KBM-7 (cell line): ENCODE measurements at regions not wholly inside any gene's neighbourhood (a gene's known extent, or its start where the extent isn't known, plus 50 kb on each side); places are given as distances from the start of the nearest gene placed in this dataset.
A peak's percentile ranks its signal among the peaks of the same experiment; 100 is the strongest.

Source experiments
- DNase-seq: peaks from one replicate; pipeline ENCODE4 v3.0.0-alpha.2; 2015
- in situ Hi-C: fragments of 300-500 bp; cut with MboI; formaldehyde crosslinking; loops from 2 replicates; pipeline ENCODE4 v1.14.3; 2020; ENCODE audit warnings: low sequenced_read_pairs, low pct_unique_long_range_greater_than_20kb, mixed read lengths

DNA sequence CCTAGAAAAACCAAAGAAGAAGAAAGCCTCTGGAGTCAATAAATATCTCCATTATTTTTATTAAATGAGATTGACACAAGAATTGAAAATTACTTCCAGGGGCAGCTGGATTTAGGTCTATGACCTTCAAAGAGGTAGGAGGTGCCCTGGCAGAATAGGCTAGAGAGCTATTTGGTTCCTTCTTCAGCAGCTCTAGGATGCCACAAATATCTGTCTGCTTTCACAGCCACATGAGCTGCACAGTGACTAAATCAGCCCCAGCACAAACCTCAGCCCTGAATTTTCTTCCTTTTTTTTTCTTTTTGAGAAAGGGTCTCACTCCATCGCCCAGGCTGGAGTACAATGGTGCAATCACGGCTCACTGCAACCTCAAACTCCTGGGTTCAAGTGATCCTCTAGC lies 223.5 kb downstream of the ABHD5 start:
- in situ Hi-C loops = no loop called here
- DNase-seq = no peak

DNA sequence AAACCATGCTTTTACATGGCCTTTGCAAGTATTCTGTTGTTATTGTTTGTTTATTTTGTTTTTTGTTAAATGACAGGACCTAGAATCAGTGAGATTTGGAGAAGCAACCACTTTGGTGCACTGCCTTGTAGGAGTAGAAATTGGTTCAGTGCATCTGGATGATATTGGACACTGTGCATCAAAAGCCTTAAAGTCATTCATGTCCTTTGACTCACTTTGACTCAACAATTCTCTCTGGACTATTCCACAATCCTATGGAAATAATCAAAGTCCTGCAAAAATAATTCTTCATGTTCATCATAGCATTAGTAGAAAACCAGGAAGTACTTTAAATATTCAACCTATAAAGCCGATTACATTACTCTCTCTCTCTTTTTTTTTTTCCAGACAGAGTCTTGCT lies 224.8 kb downstream of the ABHD5 start:
- in situ Hi-C loops = no loop called here

GRCh38 chr3:43917361-43917760 lies 226.6 kb downstream of the ABHD5 start:
- in situ Hi-C loops = no loop called here
- no peak for DNase-seq

More for the DNA sequence above, 224.8 kb downstream of the ABHD5 start:
- DNase-seq = no peak

DNA sequence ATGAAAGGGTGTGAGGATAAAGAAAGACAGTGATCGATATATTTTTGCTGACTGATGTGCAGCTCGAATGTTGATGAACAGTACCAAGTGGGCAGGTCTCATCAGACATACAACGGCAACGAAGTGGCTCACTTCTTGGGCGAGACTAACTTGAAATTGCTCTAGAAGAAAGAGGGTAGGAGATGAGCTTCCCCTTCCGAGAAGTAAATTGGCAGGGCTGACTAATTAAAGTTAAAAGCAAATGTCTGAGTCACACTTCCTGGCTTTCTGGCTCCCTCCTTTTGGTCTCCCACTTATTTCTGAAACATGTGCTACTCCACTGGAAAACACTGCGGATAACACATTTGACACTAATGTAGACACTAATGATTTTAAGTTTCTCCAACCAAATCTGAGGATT lies 228.3 kb downstream of the ABHD5 start:
- in situ Hi-C loops = no loop called here
- DNase-seq = peak; percentile 54

DNA sequence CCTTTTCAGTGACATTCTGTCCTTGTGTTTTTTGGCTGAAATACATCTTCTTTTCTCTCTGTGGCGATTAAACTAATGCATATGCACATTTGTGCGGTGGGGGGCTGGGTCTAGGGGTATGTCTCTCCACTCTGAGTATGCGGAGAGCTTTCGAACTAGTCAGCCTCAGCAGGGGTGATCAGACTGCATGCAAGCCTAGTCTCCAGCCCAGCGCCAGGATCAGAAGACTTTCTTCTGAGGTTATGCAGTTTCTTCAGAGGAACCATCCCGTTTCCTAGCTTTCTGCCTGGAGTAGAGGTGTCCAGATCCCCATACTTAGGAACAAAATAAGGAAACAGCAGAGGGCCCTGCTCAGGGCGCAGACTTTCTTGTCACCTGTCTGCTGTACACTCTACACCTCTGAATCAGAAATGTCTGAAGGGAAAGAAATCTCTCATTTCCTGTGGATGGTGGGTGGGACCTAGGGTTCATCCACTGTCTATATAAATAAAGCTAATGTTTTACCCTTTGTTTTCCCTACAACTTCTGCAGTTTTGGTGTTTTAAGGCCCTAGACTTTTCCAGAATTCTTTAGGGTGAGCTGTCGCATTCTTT lies 230.4 kb downstream of the ABHD5 start:
- in situ Hi-C loops = no loop called here

DNA sequence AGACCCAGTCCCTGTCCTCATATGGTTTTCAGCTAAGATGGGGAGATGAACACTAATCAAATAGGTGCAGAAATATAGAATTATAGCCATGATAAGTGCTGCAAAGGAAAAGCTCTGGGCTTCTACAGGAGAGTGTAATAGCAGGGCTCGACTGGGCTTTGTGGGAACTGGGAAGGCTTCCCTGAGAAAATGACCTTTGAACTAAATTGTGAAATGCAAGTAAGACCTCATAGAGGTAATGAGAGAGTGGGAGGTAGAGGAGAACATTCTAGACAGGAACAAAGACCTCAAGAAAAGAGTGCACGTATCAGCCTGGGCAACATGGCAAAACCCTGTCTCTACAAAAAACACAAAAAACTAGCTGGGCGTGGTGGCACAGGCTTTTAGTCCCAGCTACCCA lies 231.6 kb downstream of the ABHD5 start:
- in situ Hi-C loops = no loop called here

More for the DNA sequence above, 230.4 kb downstream of the ABHD5 start:
- DNase-seq = no peak

DNA sequence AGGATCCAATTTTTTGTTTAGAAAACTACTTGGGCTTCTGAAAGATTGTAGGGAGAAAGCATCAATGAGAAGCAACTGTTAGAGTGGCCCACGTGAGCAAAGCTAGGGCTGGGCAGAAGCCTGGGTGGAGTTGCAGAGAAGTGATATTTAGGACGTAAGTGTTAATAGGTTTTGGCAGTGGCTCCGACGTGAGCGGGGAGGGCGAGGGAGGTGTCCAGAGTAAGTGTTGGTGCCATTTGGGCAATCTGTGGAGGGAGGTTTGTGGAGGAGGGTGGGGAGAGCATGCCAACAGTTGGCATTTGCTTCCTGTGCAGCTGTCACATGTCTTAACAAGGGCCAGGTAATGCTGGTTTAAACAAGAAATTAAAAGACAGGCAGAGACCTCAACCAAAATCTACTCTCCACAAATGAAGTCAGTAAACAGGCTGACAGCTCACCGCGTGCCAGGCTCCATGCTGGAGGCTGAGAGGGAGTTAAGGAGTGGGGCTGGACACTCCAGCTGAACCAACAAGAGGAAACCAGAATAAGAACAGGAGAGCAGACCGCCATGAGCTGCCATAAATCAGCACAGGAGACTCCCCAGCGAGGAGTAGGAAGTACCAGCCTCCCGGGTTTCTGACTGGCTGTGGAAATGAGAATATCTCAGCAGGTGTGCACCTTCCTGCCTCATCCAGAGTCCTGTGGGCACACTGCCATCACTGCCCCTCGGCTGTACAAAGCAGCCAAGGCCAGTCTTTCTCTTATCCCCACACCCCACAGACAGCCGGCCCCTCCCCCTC lies 232.6 kb downstream of the ABHD5 start:
- in situ Hi-C loops = no loop called here
- peak; percentile 25 for DNase-seq

More for the DNA sequence above, 231.6 kb downstream of the ABHD5 start:
- DNase-seq = no peak

DNA sequence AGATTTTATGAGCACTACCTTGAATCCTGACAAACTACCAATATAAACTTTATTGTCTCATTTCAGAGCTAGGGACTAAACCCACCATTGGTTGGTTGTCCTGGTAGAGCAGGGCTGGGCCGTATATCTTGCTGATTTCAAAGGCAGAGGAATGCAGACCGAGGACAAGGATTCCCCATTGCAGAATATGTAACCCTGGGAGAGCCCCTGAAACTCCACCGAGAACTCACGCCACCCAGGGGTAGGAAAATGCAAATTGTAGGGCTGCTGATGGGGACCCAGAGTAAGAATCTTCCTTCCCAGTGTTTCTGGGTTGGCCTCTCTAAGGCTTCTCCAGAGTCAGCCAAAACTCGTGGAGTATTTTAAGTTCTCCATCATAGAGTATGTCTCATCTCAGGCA lies 235.3 kb downstream of the ABHD5 start:
- DNase-seq = no peak
- in situ Hi-C loops = no loop called here

DNA sequence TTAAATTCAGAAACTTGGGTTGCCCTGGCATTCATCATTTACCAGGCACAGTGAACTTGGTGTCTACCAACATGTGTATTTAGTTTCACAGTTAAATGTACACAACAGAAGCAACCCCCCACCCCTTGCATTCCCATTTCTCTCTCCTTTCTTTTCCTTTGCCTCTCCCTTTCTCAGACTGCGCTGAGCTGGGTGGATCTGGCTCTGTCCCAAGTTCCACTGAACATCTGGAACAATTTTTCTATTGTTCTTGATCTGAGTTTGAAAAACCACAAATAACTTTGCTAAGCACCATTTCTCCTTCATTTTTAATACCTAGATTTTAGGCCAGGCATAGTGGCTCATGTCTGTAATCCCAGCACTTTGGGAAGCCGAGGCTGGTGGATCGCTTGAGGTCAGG lies 242.2 kb downstream of the ABHD5 start:
- DNase-seq = no peak
- in situ Hi-C loops = no loop called here

DNA sequence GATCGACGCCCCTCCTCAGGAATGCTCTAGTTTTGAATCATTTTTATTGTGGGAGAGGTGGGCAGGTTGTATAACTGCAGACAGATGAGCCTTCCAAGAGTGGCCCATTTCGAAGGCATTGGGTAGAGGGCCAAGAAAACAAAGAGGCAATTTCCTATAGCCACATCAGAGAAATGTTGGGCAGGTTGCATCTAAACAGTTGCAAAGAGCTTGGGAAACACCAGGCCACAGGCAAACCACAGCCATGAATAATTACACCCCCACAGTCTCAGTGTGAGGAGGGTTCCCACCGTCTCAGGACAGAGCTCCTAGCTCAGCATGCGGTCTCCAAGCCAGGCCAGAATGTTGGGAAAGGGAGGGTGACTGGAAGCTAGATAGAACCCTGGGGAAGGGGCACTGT lies 257.3 kb downstream of the ABHD5 start:
- in situ Hi-C loops = no loop called here
- DNase-seq = no peak

GRCh38 chr3:43949594-43949993 lies 258.9 kb downstream of the ABHD5 start:
- no peak for DNase-seq
- in situ Hi-C loops = no loop called here

- no peak for DNase-seq
- in situ Hi-C loops = no loop called here
These were observed 260.0 kb downstream of the ABHD5 start for GRCh38 chr3:43950775-43951174.

DNA sequence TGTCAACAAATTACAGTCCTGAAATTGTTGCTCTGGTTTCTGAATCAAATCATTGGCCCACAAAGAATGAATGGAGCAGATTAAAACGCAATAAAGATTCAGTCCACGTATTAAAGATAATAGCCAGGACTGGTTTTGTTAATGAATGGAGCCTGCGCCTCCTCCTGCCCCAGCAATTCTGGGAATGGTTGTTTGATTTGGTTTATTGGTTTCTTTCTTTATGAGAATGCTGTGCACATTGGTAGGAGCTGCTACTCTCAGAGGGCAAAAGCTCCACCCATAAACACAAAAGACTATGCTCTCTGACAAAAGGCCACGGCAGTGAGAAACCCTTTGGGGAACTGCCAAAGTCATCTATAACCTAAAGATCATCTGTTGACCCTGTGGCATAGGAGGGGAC lies 261.1 kb downstream of the ABHD5 start:
- in situ Hi-C loops = no loop called here
- no peak for DNase-seq

- in situ Hi-C loops = no loop called here
- no peak for DNase-seq
These were observed 262.6 kb downstream of the ABHD5 start for GRCh38 chr3:43953380-43953779.

- in situ Hi-C loops = no loop called here
- no peak for DNase-seq
These were observed 263.3 kb downstream of the ABHD5 start for GRCh38 chr3:43953814-43954692.

DNA sequence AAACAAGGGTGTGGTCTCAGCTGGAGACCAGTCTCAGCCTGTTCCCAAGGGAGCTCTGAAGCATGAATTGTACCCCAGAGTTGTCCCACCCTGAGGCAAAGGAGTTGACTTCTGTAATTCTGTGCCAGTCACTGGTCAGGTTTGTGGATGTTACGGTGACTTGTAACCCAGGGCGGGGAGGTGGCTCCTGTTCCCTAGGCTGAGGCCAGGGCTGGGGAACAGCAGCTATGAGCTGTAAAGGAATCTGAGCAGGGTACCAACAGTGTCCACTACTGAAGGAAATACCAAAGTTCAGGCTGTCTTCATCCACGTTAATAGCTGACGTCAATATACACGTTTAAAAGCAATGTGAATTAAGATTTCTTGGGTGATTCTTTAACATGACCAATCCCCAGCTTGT lies 266.2 kb downstream of the ABHD5 start:
- no peak for DNase-seq
- in situ Hi-C loops = no loop called here

GRCh38 chr3:43957553-43957952 lies 266.8 kb downstream of the ABHD5 start:
- in situ Hi-C loops = no loop called here
- no peak for DNase-seq

GRCh38 chr3:43958005-43958770 lies 267.4 kb downstream of the ABHD5 start:
- in situ Hi-C loops = no loop called here
- peak; percentile 21 for DNase-seq

DNA sequence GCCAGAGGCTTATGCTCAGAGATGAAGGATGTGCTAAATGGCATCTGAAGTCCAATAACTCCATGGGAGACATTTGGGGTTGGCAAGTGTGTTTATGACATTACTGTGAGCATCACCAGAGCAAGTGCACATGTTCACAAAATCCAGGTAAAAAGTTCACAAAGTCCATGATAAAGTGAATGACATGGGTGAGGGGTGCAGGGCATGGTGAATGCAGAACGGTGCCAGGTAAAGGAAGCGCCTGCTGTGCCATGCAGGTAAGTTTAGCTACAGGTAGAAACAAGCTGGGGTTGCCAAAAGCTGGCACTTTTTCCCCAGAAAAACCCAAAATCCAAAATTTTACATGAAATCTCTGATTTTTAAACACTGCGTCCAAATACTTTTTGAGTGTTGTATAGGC lies 268.2 kb downstream of the ABHD5 start:
- in situ Hi-C loops = no loop called here
- DNase-seq = no peak
